Sigmoid colon (tissue), 6 donors: ENCODE measurements at regions not wholly inside any gene's neighbourhood (a gene's known extent, or its start where the extent isn't known, plus 50 kb on each side); places are given as distances from the start of the nearest gene placed in this dataset.

ENCODE experiments used
- DNase-seq: peaks from one replicate; pipeline ENCODE4 v3.0.0-alpha.2; 2019
- H3K27ac ChIP-seq, 4 donors: fragments of 200-600 bp; sonication (generic); one replicate each; pipeline ENCODE4 v1.5.1; 2016 to 2019; ENCODE audit warnings: mild to moderate bottlenecking in 1 of 4
- H3K27me3 ChIP-seq, 3 donors: fragments of 200-600 bp; sonication (generic); one replicate each; pipeline ENCODE4 v1.5.1; 2019; ENCODE audit warnings: mild to moderate bottlenecking in 1 of 3
- H3K36me3 ChIP-seq, 4 donors: fragments of 200-600 bp; sonication (generic); one replicate each; pipeline ENCODE4 v1.5.1; 2016 to 2019
- H3K4me1 ChIP-seq, 4 donors: fragments of 200-600 bp; sonication (generic); one replicate each; pipeline ENCODE4 v1.5.1; 2017 to 2019
- H3K4me3 ChIP-seq, 4 donors: fragments of 200-600 bp; sonication (generic); one replicate each; pipeline ENCODE4 v1.5.1; 2017 to 2019; ENCODE audit warnings: mild to moderate bottlenecking in 2 of 4, moderate library complexity in 1 of 4
- H3K9me3 ChIP-seq, 4 donors: fragments of 200-600 bp in 3 of 4; sonication (generic) in 3 of 4; one replicate each; pipeline versions ENCODE4 v1.5.1 to v1.6.1; 2013 to 2019
- EP300 ChIP-seq, 4 donors: sonication (generic); formaldehyde crosslinking; IDR thresholded peaks; one replicate each; pipeline ENCODE4 v1.6.1; 2017; ENCODE audit warnings: antibody characterized with exemption in 4 of 4
- POLR2A ChIP-seq, 2 donors: fragments of 450-650 bp; IDR thresholded peaks; one replicate each; pipeline ENCODE4 v1.6.1; 2016; ENCODE audit warnings: antibody characterized with exemption in 2 of 2, mild to moderate bottlenecking in 2 of 2, moderate library complexity in 2 of 2
- POLR2AphosphoS5 ChIP-seq, 4 donors: sonication (generic); formaldehyde crosslinking; IDR thresholded peaks; one replicate each; pipeline ENCODE4 v1.6.1; 2017; ENCODE audit warnings: antibody characterized with exemption in 4 of 4
- WGBS, 2 donors: extraction: QIAGEN DNeasy Blood & Tissue Kit; methylation state at CpG; one replicate each; pipeline ENCODE4 v1.1.7; 2013; 5-methylcytosine and 5-hydroxymethylcytosine counted together
- intact Hi-C: fragments of 100-400 bp; cut with DNase I; formaldehyde crosslinking; loops from one replicate; pipeline ENCODE4 v1.15.1; 2023
- small RNA-seq, 3 donors: library from RNA; depleted of rRNA; stranded (forward); fragments of <200 nt; gene quantifications; one replicate each; pipeline ENCODE3, GENCODE V24; 2016
- TF ChIP-seq, protein P1 (sequence below), 4 experiments: fragments of 450-650 bp in 3 of 4; fragments of 200-600 bp in 1 of 4; IDR thresholded peaks; one replicate each; pipeline ENCODE4 v1.5.1; 2016 to 2019; ENCODE audit warnings: antibody characterized with exemption in 4 of 4, mild to moderate bottlenecking in 3 of 4, moderate library complexity in 2 of 4
- donor health status: healthy with polysubstance abuse.
- donor health status: healthy.

DNA sequence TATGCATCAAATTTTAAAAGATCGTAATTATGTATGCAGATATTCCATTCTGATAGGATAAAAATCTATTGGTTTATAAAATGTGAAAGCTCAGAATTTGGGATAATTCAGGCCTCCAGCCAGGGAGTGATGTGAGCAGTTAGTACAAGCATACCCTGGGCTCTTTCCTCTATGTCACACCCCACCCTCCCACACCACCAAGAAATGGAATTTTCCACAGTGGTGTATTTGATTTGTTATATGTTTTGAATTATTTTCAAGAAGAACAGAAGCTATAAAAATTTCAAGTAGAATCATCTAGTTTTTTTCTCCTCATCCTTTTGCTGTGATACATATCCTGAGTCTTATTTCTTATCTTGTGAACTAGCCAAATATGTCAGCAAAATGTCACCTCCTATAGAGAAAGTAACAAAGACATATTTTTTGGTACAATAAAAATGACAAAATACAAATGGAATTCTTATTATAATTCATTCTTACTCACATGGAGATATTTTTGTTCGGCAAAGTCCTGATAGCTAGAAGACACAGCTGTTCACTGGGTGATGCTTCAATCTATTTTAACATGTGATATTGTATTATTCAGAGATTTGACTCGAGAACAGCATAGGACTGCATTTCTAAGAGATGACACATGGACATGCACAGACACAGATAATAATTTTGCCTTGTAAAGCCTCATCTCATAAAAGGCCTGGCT lies 61.2 kb upstream of the FRY start:
- intact Hi-C loops, result no loop called here
- Histone ChIP-seq H3K9me3 (no peaks in the 10 kb centered on the region), H3K36me3 (no peaks in the 10 kb centered on the region), H3K27ac (no peak overlapping the region), H3K27me3 (no peaks in the 10 kb centered on the region), H3K4me1 (peaks cover 0 to 13% (median 5%) of the 10 kb centered on the region in 4 donors), H3K4me3 (no peak overlapping the region)
- TF ChIP-seq POLR2A (IDR thresholded peaks at IDR 0.05), result no peak
- TF ChIP-seq, protein P1, sequence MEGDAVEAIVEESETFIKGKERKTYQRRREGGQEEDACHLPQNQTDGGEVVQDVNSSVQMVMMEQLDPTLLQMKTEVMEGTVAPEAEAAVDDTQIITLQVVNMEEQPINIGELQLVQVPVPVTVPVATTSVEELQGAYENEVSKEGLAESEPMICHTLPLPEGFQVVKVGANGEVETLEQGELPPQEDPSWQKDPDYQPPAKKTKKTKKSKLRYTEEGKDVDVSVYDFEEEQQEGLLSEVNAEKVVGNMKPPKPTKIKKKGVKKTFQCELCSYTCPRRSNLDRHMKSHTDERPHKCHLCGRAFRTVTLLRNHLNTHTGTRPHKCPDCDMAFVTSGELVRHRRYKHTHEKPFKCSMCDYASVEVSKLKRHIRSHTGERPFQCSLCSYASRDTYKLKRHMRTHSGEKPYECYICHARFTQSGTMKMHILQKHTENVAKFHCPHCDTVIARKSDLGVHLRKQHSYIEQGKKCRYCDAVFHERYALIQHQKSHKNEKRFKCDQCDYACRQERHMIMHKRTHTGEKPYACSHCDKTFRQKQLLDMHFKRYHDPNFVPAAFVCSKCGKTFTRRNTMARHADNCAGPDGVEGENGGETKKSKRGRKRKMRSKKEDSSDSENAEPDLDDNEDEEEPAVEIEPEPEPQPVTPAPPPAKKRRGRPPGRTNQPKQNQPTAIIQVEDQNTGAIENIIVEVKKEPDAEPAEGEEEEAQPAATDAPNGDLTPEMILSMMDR (IDR thresholded peaks at IDR 0.05), result no peak
- TF ChIP-seq POLR2AphosphoS5 (IDR thresholded peaks at IDR 0.05), result no peak
- no peak for TF ChIP-seq EP300 (IDR thresholded peaks at IDR 0.05)
- DNase-seq, result no peak
- 54 to 77% methylated on average over 3 of the region's 3 CpGs for WGBS, 2 donors

DNA sequence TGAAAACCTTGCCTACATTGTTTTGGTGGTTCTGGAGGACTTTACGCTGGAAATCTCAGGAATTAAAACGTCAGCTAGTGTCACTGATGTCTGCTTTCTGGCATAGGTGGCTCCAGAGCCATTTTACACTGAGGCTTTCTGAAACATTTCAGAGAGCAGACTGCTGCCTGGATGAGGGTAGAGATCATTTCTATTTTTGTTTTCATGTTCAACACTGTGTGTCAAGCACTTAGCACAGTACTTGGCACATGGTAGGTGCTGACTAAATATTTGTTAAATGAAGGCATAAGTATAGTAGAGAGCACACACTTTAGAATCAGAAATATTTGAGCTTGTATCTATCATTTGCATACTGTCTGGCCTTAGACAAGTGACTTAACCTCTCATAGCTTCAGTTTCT lies 59.1 kb upstream of the FRY start:
- 90 to 91% methylated on average over 2 of the region's 2 CpGs for WGBS, 2 donors

DNA sequence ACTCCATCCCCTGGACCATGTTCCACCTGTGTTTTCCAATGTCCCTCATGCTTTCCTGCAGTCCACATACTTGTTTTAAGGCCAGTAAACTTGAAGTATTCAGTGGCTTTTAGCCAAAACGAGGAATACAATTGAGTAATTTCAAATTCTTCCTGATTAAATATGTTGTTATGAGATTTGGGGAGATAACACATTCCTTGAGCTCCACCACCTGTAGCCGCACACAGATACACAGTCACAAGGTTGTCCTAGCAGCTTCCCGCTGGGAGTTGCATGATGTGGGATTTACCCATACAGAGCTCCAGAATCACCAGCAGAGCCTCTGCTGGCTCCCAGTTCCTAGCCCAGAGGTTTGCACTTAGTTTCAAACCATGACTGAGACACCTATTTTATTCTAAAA lies 53.6 kb upstream of the FRY start:
- 90 to 92% methylated on average over 3 of the region's 3 CpGs for WGBS, 2 donors
- Histone ChIP-seq H3K9me3 (no peaks in the 10 kb centered on the region), H3K4me3 (no peak overlapping the region), H3K36me3 (no peaks in the 10 kb centered on the region), H3K4me1 (peaks cover 0 to 9% (median 4%) of the 10 kb centered on the region in 4 donors), H3K27me3 (no peaks in the 10 kb centered on the region), H3K27ac (no peak overlapping the region)
- TF ChIP-seq, protein P1 (IDR thresholded peaks at IDR 0.05), result no peak
- TF ChIP-seq EP300 (IDR thresholded peaks at IDR 0.05) (no peak), POLR2A (IDR thresholded peaks at IDR 0.05) (no peak), POLR2AphosphoS5 (IDR thresholded peaks at IDR 0.05) (no peak)
- intact Hi-C loops, result no loop called here
- no peak for DNase-seq

More for the DNA sequence above, 59.1 kb upstream of the FRY start:
- H3K4me3 ChIP-seq, result no peak overlapping the region
- H3K27me3 ChIP-seq, result no peaks in the 10 kb centered on the region
- TF ChIP-seq POLR2AphosphoS5 (IDR thresholded peaks at IDR 0.05) (no peak), POLR2A (IDR thresholded peaks at IDR 0.05) (no peak), EP300 (IDR thresholded peaks at IDR 0.05) (no peak)
- TF ChIP-seq, protein P1 (IDR thresholded peaks at IDR 0.05), result no peak
- H3K36me3 ChIP-seq, result no peaks in the 10 kb centered on the region
- intact Hi-C loops, result no loop called here
- H3K27ac ChIP-seq, result no peak overlapping the region
- no peak for DNase-seq
- no peaks in the 10 kb centered on the region for H3K9me3 ChIP-seq
- H3K4me1 ChIP-seq, result peaks cover 0 to 7% (median 2%) of the 10 kb centered on the region in 4 donors

DNA sequence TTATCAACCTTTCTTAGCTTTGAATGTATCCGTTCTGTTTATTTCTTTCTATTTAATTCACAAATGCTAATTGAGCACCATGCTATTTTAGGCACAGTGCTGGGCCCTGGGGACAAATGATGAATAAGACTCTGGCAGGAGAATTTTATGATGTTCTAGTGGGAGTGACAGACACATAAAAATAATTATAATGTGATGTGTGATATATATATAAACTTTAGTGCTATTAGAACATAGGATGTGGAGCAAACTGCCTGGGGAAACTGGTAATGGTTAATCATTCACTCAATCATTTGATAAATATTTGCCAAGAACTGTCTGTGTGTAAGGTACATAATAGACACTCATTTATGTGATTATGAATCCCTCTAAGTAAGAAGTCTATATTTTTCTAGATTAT lies 50.7 kb upstream of the FRY start:
- 54 to 73% methylated on average over 1 of the region's 1 CpG for WGBS, 2 donors
- no peak overlapping the region for H3K4me3 ChIP-seq
- no peaks in the 10 kb centered on the region for H3K9me3 ChIP-seq
- intact Hi-C loops, result no loop called here
- H3K27me3 ChIP-seq, result no peaks in the 10 kb centered on the region
- H3K27ac ChIP-seq, result no peak overlapping the region
- no peak for DNase-seq
- H3K36me3 ChIP-seq, result no peaks in the 10 kb centered on the region
- TF ChIP-seq EP300 (IDR thresholded peaks at IDR 0.05) (no peak), POLR2A (IDR thresholded peaks at IDR 0.05) (no peak), POLR2AphosphoS5 (IDR thresholded peaks at IDR 0.05) (no peak)
- TF ChIP-seq, protein P1 (IDR thresholded peaks at IDR 0.05), result no peak
- peaks cover 0 to 9% (median 4%) of the 10 kb centered on the region in 4 donors for H3K4me1 ChIP-seq

Small RNAs in the stretch of these regions (small RNA-seq; reads per million reads assigned to genes)
- gene RF00017, result 0 reads per million in 3 donors
